A673 (cell line): ENCODE measurements at regions not wholly inside any gene's neighbourhood (a gene's known extent, or its start where the extent isn't known, plus 50 kb on each side); places are given as distances from the start of the nearest gene placed in this dataset.

Source experiments
- EZH2 ChIP-seq: fragments of 200-600 bp; sonication (generic); IDR thresholded peaks from 2 replicates; pipeline ENCODE4 v1.6.1; 2017; ENCODE audit warnings: borderline replicate concordance, low read depth, mild to moderate bottlenecking, mixed read lengths, antibody characterized with exemption, low read length; ENCODE audit not compliant: poor library complexity, severe bottlenecking
- TF ChIP-seq, protein P1 (sequence below): fragments of 300-800, 200-600 bp; sonication (generic); conservative IDR thresholded peaks from 2 replicates; pipeline ENCODE4 v1.5.1; 2017; ENCODE audit warnings: low read depth, mild to moderate bottlenecking, antibody characterized with exemption, low read length, moderate library complexity, mixed read lengths

DNA sequence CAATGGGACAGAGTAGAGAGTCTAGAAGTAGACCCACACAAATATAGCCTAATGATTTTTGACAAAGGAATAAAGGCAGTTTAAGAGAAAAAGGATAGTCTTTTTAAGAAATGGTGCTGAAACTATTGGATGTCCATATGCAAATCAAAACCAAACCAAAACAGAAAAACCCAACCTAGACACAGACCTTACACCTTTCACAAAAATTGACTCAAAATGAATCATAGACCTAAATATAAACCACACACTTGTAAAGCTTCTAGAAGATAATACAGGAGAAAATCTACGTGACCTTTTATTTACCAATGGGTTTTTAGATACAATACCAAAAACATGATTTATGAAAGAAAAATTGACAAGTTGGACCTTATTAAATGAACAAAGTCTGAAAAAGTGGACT lies 66.4 kb upstream of the MPHOSPH6 start:
- TF ChIP-seq, protein P1, sequence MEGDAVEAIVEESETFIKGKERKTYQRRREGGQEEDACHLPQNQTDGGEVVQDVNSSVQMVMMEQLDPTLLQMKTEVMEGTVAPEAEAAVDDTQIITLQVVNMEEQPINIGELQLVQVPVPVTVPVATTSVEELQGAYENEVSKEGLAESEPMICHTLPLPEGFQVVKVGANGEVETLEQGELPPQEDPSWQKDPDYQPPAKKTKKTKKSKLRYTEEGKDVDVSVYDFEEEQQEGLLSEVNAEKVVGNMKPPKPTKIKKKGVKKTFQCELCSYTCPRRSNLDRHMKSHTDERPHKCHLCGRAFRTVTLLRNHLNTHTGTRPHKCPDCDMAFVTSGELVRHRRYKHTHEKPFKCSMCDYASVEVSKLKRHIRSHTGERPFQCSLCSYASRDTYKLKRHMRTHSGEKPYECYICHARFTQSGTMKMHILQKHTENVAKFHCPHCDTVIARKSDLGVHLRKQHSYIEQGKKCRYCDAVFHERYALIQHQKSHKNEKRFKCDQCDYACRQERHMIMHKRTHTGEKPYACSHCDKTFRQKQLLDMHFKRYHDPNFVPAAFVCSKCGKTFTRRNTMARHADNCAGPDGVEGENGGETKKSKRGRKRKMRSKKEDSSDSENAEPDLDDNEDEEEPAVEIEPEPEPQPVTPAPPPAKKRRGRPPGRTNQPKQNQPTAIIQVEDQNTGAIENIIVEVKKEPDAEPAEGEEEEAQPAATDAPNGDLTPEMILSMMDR: no peak
- TF ChIP-seq EZH2: no peak
